NCI-H1436 (cell line): ENCODE measurements at regions not wholly inside any gene's neighbourhood (a gene's known extent, or its start where the extent isn't known, plus 50 kb on each side); places are given as distances from the start of the nearest gene placed in this dataset.
"Not testable (repeated sequence)": the region's sequence is repeated elsewhere in the genome, so short reads cannot be mapped to it uniquely, and the experiment has no call there.

Experiments used
- DNase-seq: peaks from one replicate; lab custom pipeline; 2025; lab: John Stamatoyannopoulos, UW

GRCh38 chr6:135707426-135707825 lies 144.1 kb upstream of the PDE7B start:
- DNase-seq: no peak

- no peak for DNase-seq
Observed at GRCh38 chr6:135710042-135710441, 141.5 kb upstream of the PDE7B start.

- DNase-seq: no peak
Observed at GRCh38 chr6:135722190-135722589, 129.3 kb upstream of the PDE7B start.

- DNase-seq: no peak
Observed at GRCh38 chr6:135722679-135723078, 128.8 kb upstream of the PDE7B start.

GRCh38 chr6:135728589-135728988 lies 122.9 kb upstream of the PDE7B start:
- DNase-seq: no peak

- no peak for DNase-seq
Observed at GRCh38 chr6:135731116-135731515, 120.4 kb upstream of the PDE7B start.

GRCh38 chr6:135736351-135736750 lies 115.2 kb upstream of the PDE7B start:
- not testable (repeated sequence) for DNase-seq

- DNase-seq: no peak
Observed at GRCh38 chr6:135738636-135739035, 112.9 kb upstream of the PDE7B start.

GRCh38 chr6:135739288-135739687 lies 112.2 kb upstream of the PDE7B start:
- DNase-seq: no peak

- DNase-seq: no peak
Observed at GRCh38 chr6:135740580-135740979, 110.9 kb upstream of the PDE7B start.

GRCh38 chr6:135743476-135743875 lies 108.0 kb upstream of the PDE7B start:
- no peak for DNase-seq

- no peak for DNase-seq
Observed at GRCh38 chr6:135748189-135748588, 103.3 kb upstream of the PDE7B start.

GRCh38 chr6:135750081-135750480 lies 101.4 kb upstream of the PDE7B start:
- DNase-seq: no peak

GRCh38 chr6:135753196-135753595 lies 98.3 kb upstream of the PDE7B start:
- DNase-seq: no peak

GRCh38 chr6:135759831-135760230 lies 91.7 kb upstream of the PDE7B start:
- no peak for DNase-seq

- DNase-seq: no peak
Observed at GRCh38 chr6:135774006-135774405, 77.5 kb upstream of the PDE7B start.

GRCh38 chr6:135779213-135779612 lies 72.3 kb upstream of the PDE7B start:
- no peak for DNase-seq

- DNase-seq: no peak
Observed at GRCh38 chr6:135780326-135780725, 71.2 kb upstream of the PDE7B start.

- DNase-seq: no peak
Observed at GRCh38 chr6:135782546-135782945, 69.0 kb upstream of the PDE7B start.

- no peak for DNase-seq
Observed at GRCh38 chr6:135784507-135784906, 67.0 kb upstream of the PDE7B start.

- DNase-seq: no peak
Observed at GRCh38 chr6:135789375-135790050, 62.0 kb upstream of the PDE7B start.

GRCh38 chr6:135791441-135791840 lies 60.1 kb upstream of the PDE7B start:
- DNase-seq: no peak

- no peak for DNase-seq
Observed at GRCh38 chr6:135796643-135797305, 54.7 kb upstream of the PDE7B start.

GRCh38 chr6:135797361-135797760 lies 54.1 kb upstream of the PDE7B start:
- no peak for DNase-seq
